ENCODE measurements at regions not wholly inside any gene's neighbourhood (a gene's known extent, or its start where the extent isn't known, plus 50 kb on each side); places are given as distances from the start of the nearest gene placed in this dataset.

- no peak for DNase-seq
These were observed 170.7 kb downstream of the NEBL start for GRCh38 chr10:20726381-20726780.

GRCh38 chr10:20714979-20715378 is 182.1 kb downstream of the NEBL start:
- no peak for DNase-seq

- DNase-seq = no peak
These were observed 182.6 kb downstream of the NEBL start for GRCh38 chr10:20714518-20714917.

- DNase-seq = no peak
These were observed 183.7 kb downstream of the NEBL start for GRCh38 chr10:20713420-20713819.

- peak; percentile 19 for DNase-seq
These were observed 184.3 kb downstream of the NEBL start for GRCh38 chr10:20712774-20713173.

- DNase-seq = no peak
These were observed 187.4 kb downstream of the NEBL start for GRCh38 chr10:20709708-20710107.

- no peak for DNase-seq
These were observed 188.8 kb downstream of the NEBL start for GRCh38 chr10:20708305-20708704.

- DNase-seq = no peak
These were observed 189.9 kb downstream of the NEBL start for GRCh38 chr10:20707251-20707650.

GRCh38 chr10:20698837-20699236 is 198.3 kb downstream of the NEBL start:
- DNase-seq = no peak

GRCh38 chr10:20694296-20694695 is 202.8 kb downstream of the NEBL start:
- DNase-seq = no peak

- DNase-seq = no peak
These were observed 208.1 kb downstream of the NEBL start for GRCh38 chr10:20688797-20689544.

- no peak for DNase-seq
These were observed 211.0 kb downstream of the NEBL start for GRCh38 chr10:20686015-20686635.

- no peak for DNase-seq
These were observed 211.6 kb downstream of the NEBL start for GRCh38 chr10:20685462-20685861.

GRCh38 chr10:20683345-20683744 is 213.8 kb downstream of the NEBL start:
- no peak for DNase-seq

- DNase-seq = no peak
These were observed 214.3 kb downstream of the NEBL start for GRCh38 chr10:20682782-20683181.

- DNase-seq = peak; percentile 37
These were observed 219.8 kb downstream of the NEBL start for GRCh38 chr10:20677340-20677739.

- DNase-seq = peak; percentile 57
These were observed 222.2 kb downstream of the NEBL start for GRCh38 chr10:20674926-20675325.

GRCh38 chr10:20673175-20673574 is 223.9 kb downstream of the NEBL start:
- DNase-seq = no peak

- DNase-seq = peak; percentile 59
These were observed 224.4 kb downstream of the NEBL start for GRCh38 chr10:20672741-20673140.

GRCh38 chr10:20670579-20670978 is 226.5 kb downstream of the NEBL start:
- peak; percentile 24 for DNase-seq

GRCh38 chr10:20668985-20669384 is 228.1 kb downstream of the NEBL start:
- no peak for DNase-seq

- no peak for DNase-seq
These were observed 234.4 kb downstream of the NEBL start for GRCh38 chr10:20662742-20663141.

GRCh38 chr10:20659225-20659624 is 237.9 kb downstream of the NEBL start:
- DNase-seq = no peak

- no peak for DNase-seq
These were observed 239.0 kb downstream of the NEBL start for GRCh38 chr10:20658158-20658557.

Measured in tongue (tissue), 1 donor.